Activated T-cell treated with anti-CD3 and anti-CD28 coated beads, Interleukin-2, amount 50 U/mL, for 48 hours (primary cell): ENCODE measurements at regions not wholly inside any gene's neighbourhood (a gene's known extent, or its start where the extent isn't known, plus 50 kb on each side); places are given as distances from the start of the nearest gene placed in this dataset.
"Not testable (repeated sequence)": the region's sequence is repeated elsewhere in the genome, so short reads cannot be mapped to it uniquely, and the experiment has no call there.

ENCODE experiments used
- DNase-seq, 2 experiments: peaks; one replicate each; pipeline ENCODE4 v3.0.0-alpha.2; 2020

GRCh38 chr1:120552190-120552589, 137.4 kb downstream of the NBPF8 start:
- not testable (repeated sequence) for DNase-seq

GRCh38 chr1:120557605-120558302, 142.9 kb downstream of the NBPF8 start:
- DNase-seq: peak; percentile 26 to 28

GRCh38 chr1:120558303-120559060, 143.6 kb downstream of the NBPF8 start:
- peak; percentile 79 to 84 for DNase-seq

- DNase-seq: not testable (repeated sequence)
Observed at GRCh38 chr1:120561767-120562166, 146.9 kb downstream of the NBPF8 start.

GRCh38 chr1:120565396-120565795, 150.6 kb downstream of the NBPF8 start:
- DNase-seq: not testable (repeated sequence)

GRCh38 chr1:120567620-120568019, 152.8 kb downstream of the NBPF8 start:
- DNase-seq: not testable (repeated sequence)

GRCh38 chr1:120575201-120575600, 148.5 kb upstream of the NBPF26 start:
- not testable (repeated sequence) for DNase-seq

- not testable (repeated sequence) for DNase-seq
Observed at GRCh38 chr1:120582135-120582534, 141.6 kb upstream of the NBPF26 start.

- not testable (repeated sequence) for DNase-seq
Observed at GRCh38 chr1:120586053-120586452, 137.7 kb upstream of the NBPF26 start.

- not testable (repeated sequence) for DNase-seq
Observed at GRCh38 chr1:120588811-120589210, 134.9 kb upstream of the NBPF26 start.

GRCh38 chr1:120591774-120592173, 132.0 kb upstream of the NBPF26 start:
- DNase-seq: not testable (repeated sequence)

GRCh38 chr1:120592943-120593342, 130.8 kb upstream of the NBPF26 start:
- DNase-seq: not testable (repeated sequence)

GRCh38 chr1:120593648-120594047, 130.1 kb upstream of the NBPF26 start:
- not testable (repeated sequence) for DNase-seq

- DNase-seq: not testable (repeated sequence)
Observed at GRCh38 chr1:120598331-120598951, 125.3 kb upstream of the NBPF26 start.

- not testable (repeated sequence) for DNase-seq
Observed at GRCh38 chr1:120599511-120599910, 124.2 kb upstream of the NBPF26 start.

GRCh38 chr1:120600442-120601041, 123.2 kb upstream of the NBPF26 start:
- DNase-seq: not testable (repeated sequence)

- DNase-seq: not testable (repeated sequence)
Observed at GRCh38 chr1:120607882-120608281, 115.9 kb upstream of the NBPF26 start.

- DNase-seq: not testable (repeated sequence)
Observed at GRCh38 chr1:120608314-120609014, 115.3 kb upstream of the NBPF26 start.

GRCh38 chr1:120609015-120609573, 114.7 kb upstream of the NBPF26 start:
- DNase-seq: not testable (repeated sequence)

- not testable (repeated sequence) for DNase-seq
Observed at GRCh38 chr1:120609834-120610233, 113.9 kb upstream of the NBPF26 start.

- not testable (repeated sequence) for DNase-seq
Observed at GRCh38 chr1:120614931-120615639, 108.7 kb upstream of the NBPF26 start.
